KBM-7 (cell line): ENCODE measurements at regions not wholly inside any gene's neighbourhood (a gene's known extent, or its start where the extent isn't known, plus 50 kb on each side); places are given as distances from the start of the nearest gene placed in this dataset.

Source experiments
- DNase-seq: peaks from one replicate; pipeline ENCODE4 v3.0.0-alpha.2; 2015
- in situ Hi-C: fragments of 300-500 bp; cut with MboI; formaldehyde crosslinking; loops from 2 replicates; pipeline ENCODE4 v1.14.3; 2020; ENCODE audit warnings: low sequenced_read_pairs, low pct_unique_long_range_greater_than_20kb, mixed read lengths

GRCh38 chr2:118670838-118671237, 176.6 kb downstream of the EN1 start:
- DNase-seq = no peak
- in situ Hi-C loops = no loop called here

- in situ Hi-C loops = no loop called here
- DNase-seq = no peak
Measured at GRCh38 chr2:118670276-118670675, 177.2 kb downstream of the EN1 start.

- in situ Hi-C loops = no loop called here
Measured at GRCh38 chr2:118669654-118670053, 177.8 kb downstream of the EN1 start.

GRCh38 chr2:118668431-118669424, 178.7 kb downstream of the EN1 start:
- no peak for DNase-seq
- in situ Hi-C loops = no loop called here

More at GRCh38 chr2:118669654-118670053, 177.8 kb downstream of the EN1 start:
- DNase-seq = no peak

GRCh38 chr2:118667964-118668363, 179.5 kb downstream of the EN1 start:
- in situ Hi-C loops = no loop called here
- no peak for DNase-seq

- DNase-seq = no peak
- in situ Hi-C loops = no loop called here
Measured at GRCh38 chr2:118667348-118667747, 180.1 kb downstream of the EN1 start.

GRCh38 chr2:118665784-118666529, 181.5 kb downstream of the EN1 start:
- in situ Hi-C loops = no loop called here
- no peak for DNase-seq

- in situ Hi-C loops = no loop called here
- no peak for DNase-seq
Measured at GRCh38 chr2:118661179-118661578, 186.3 kb downstream of the EN1 start.

GRCh38 chr2:118658596-118659198, 188.8 kb downstream of the EN1 start:
- DNase-seq = no peak
- in situ Hi-C loops = no loop called here

- in situ Hi-C loops = no loop called here
- no peak for DNase-seq
Measured at GRCh38 chr2:118657466-118657865, 190.0 kb downstream of the EN1 start.

- no peak for DNase-seq
- in situ Hi-C loops = no loop called here
Measured at GRCh38 chr2:118654945-118655344, 192.5 kb downstream of the EN1 start.

GRCh38 chr2:118650327-118650726, 197.1 kb downstream of the EN1 start:
- in situ Hi-C loops = no loop called here
- no peak for DNase-seq

GRCh38 chr2:118645876-118646275, 201.6 kb downstream of the EN1 start:
- in situ Hi-C loops = no loop called here

GRCh38 chr2:118644190-118644589, 203.3 kb downstream of the EN1 start:
- in situ Hi-C loops = no loop called here
- no peak for DNase-seq

More at GRCh38 chr2:118645876-118646275, 201.6 kb downstream of the EN1 start:
- no peak for DNase-seq

- in situ Hi-C loops = no loop called here
- DNase-seq = no peak
Measured at GRCh38 chr2:118643294-118643693, 204.2 kb downstream of the EN1 start.

GRCh38 chr2:118642501-118642900, 204.9 kb downstream of the EN1 start:
- in situ Hi-C loops = no loop called here
- DNase-seq = no peak

- in situ Hi-C loops = no loop called here
- no peak for DNase-seq
Measured at GRCh38 chr2:118641711-118642110, 205.7 kb downstream of the EN1 start.

- DNase-seq = no peak
- in situ Hi-C loops = no loop called here
Measured at GRCh38 chr2:118639371-118639770, 208.1 kb downstream of the EN1 start.

GRCh38 chr2:118638453-118638852, 209.0 kb downstream of the EN1 start:
- no peak for DNase-seq
- in situ Hi-C loops = no loop called here

- no peak for DNase-seq
- in situ Hi-C loops = no loop called here
Measured at GRCh38 chr2:118635891-118636290, 211.6 kb downstream of the EN1 start.
